NCI-H1694 (cell line): ENCODE measurements at regions not wholly inside any gene's neighbourhood (a gene's known extent, or its start where the extent isn't known, plus 50 kb on each side); places are given as distances from the start of the nearest gene placed in this dataset.
"Not testable (repeated sequence)": the region's sequence is repeated elsewhere in the genome, so short reads cannot be mapped to it uniquely, and the experiment has no call there.

Experiments
- DNase-seq: peaks from one replicate; lab custom pipeline; 2025; lab: John Stamatoyannopoulos, UW

DNA sequence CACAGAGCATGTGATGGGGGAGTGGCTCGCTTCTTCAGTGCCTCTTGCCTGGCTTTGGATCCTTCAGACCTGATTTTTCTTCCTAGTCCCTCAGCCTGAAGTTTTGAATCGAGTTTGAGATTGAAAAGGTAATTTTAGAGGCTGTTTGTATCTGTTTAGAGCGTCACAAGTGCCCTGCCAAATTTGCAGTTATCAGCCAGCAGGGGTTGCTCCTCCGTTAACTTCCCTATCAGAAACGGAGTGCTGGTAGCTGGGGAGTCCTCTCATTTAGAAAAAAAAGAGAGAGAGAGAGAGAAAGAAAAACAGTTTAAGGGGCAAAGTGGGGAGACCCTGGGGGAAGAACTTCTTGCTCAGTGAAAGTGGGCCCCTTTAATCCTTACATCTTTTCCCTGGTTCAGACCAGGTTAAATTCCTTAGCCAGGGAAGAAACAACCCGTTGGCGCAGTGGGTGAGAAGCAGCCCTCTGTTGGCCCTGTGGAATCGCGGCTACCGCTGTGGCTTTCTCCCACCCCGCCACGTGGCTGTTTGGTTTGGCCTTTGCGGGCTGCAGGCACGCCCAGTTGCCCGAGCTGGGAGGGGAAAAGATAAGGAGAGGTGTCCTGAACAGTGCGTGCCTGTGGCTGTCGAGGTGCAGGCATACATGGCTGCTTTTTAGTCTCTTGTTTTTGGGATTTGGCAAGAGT, 576.7 kb upstream of the ACO1 start:
- no peak for DNase-seq

DNA sequence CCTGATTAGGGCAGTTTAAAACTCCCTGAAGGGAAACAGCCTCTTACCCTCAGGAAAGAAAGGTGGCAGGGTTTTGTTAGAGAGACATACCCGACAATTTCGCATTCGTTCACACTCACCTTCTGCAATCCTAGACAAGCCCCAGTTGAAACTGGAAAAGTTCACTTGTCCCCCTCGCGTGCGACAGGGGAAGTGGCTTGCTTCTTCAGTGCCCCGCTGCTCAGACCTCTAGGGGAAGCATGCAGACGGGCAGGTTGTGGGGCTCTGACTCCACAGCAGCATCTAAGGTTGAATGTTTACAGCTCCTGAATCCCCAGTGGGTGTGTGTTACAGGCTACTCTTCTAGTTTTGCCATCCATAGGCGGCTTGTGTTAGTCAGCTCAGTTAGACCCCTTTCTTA, 575.7 kb upstream of the ACO1 start:
- no peak for DNase-seq

DNA sequence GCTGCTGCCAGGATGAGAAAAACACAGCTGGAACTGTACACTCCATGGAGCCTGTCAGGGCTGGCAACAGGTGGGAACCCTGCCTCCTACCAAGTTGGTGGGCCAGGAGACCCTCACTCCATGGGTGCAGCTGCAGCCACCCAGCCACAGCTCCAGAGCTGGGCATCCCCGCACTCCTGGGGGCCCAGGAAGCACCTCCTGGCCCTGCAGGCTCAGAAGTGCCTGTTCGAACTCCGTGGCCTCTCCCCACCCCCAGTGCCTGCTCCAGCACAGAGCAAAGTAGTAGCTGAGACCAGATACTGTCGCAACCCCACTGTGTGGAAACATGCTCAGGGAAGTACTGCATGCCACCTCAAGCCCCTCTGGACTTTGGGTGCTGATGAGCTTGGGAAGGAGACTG, 564.0 kb upstream of the ACO1 start:
- DNase-seq = no peak

DNA sequence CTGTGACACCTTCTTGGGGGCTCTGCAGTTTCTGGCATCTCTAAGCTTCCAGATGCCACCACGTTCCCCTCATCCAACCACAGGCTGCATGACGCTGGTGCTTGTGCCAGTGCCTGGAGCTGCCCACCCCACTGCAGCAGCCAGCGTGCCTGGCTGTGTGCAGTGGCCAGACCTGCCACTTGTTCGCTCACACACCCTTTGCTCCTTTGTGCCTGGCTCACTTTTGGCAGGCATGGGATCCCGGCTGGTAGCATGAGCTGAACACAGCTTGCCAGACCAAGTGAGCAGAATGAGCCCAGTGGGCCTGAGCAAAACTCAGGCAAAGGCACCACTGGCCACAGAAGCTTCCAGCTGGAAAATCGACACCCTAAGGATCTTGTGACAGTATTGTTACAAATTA, 562.9 kb upstream of the ACO1 start:
- no peak for DNase-seq

DNA sequence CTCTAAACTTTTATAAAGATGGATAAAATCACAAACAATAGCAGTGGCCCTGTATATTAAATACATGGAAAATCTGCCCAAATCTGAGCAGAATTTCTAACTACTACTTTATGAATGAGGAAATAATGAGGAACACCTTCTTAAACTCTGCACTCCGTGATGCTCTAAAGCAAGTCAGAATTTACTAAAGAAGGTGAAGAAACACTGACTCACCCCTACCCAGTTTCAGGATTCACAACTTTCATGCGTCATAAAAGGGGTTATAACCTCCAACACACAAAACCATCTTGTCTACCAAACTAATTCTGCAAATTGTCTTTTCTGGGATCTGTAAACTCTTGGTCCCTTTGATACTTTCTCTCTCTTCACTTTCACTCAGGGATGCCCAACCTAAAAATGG, 561.1 kb upstream of the ACO1 start:
- DNase-seq = no peak

DNA sequence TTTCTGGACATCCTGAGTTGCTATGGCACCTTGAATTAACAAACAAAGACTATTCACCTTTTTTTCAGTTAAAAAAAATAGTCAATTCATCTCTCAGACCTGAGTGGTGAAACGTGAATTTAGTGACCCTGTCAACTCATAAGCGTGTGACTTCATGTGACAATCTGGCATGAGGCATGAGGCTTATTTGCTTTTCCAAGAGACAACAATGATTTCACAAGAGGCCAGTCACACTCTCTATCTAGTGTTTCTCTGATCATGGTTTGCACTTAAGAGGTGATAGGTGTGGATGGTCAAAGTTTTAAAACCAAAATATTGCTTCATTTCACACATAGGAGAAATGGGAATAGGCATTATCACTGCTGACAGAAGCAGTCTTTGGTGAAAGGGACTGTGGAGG, 559.6 kb upstream of the ACO1 start:
- DNase-seq = no peak

DNA sequence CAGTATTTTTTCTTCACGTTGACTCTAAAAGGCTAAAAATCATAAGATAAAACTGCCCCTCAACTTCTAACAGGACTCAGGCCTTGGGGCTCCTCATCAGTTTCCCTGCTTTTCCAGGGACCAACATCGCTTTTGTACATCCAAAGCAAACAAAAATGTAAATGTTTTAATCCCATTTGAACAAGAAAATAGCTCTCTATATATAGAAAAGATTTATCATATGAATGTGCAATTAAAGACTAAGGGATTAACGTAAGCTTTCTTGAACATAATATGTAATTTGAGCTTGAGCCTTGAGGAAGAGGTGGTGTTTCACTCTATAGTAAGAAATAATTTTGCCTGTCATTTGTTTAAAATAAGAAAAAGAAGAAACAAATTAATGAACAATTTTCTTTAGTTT, 547.2 kb upstream of the ACO1 start:
- DNase-seq = no peak

DNA sequence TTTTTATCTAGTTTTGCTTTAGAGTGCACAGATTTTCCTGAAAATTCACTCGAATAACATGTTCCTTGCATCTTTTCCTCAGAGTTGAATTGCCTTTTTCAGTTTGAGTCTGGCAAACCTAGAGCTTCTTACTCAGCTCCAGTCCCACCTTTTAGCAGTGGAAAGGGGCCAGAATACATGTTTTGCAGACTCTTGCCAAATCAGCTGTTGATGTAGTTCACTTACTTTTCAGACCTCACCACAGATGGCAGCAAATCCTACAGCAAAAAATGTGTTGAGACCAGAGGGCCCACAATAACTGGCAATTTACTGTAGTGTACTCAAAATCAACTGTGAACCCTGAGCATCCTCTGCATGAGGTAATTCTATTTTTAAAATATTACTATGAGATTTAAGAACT, 545.2 kb upstream of the ACO1 start:
- DNase-seq = peak; percentile 71

DNA sequence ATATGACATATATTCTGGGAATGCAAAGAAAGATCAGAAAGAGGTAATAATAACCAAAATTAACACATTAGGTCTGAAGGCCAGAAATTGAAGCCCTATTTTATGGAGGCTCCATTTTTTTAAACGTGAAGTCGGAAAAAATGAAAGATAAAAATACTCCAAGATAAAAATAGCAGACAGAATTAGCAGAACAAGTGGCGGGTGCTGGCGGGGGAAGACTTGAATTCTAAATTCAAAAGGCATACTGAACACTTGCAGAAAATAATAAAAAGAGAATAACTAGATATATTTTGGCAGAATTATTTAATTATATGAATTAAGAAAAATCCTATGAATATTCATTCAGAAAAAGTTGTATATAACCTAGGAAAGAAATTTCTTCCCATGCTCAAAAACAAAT, 543.7 kb upstream of the ACO1 start:
- no peak for DNase-seq

DNA sequence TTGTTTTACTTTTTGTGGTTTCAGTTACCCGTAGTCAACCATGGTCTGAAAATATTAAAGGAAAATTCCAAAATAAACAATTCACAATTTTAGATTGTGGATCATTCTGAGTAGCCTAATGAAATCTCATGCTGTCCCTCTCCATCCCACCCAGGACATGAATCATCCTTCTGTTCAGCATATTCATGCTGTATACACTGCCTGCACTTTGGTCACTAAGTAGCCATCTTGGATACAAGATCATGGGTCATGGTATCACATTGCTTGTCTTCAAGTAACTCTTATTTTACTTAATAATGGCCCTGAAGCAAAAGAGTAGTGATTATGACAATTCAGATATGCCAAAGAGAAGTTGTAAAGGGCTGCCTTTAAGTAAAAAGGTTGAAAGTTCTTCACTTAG, 536.5 kb upstream of the ACO1 start:
- no peak for DNase-seq

DNA sequence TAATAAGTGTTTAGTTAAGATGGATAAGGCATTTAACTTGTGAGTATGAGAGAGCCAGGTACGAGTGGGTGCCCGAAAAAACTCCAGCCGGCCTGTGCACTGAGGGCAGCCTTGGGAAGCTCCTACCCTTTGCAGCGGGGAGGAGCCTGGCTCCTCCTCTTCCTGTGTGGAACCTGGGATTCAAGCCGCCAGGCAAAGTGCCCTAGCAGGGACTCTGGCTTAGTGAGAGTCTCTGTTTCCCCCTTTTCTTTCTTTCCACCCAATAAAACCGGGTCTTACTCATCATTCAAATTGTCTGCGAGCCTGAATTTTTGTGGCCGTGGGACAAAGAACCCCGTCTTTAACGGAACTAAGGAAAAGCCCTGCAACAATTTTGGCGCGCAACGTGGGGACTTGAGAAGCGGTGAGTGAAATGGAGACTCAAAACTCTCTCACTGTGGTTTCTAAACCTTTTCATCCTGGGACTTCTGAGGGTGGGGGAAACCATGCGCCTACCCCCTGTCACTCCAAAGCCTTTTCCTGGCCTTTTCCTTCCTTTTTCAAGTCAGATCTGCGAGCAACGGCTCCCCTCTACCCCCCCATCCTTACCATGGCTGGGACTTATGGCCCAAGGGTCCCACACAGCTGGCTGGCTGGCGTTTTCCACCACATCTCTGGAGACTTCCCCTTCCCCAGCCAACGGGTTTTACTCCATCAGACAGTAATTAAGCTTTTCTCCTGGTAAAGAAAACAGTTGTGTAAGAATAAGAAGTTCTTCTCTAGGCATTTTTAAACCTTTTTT, 535.7 kb upstream of the ACO1 start:
- no peak for DNase-seq

DNA sequence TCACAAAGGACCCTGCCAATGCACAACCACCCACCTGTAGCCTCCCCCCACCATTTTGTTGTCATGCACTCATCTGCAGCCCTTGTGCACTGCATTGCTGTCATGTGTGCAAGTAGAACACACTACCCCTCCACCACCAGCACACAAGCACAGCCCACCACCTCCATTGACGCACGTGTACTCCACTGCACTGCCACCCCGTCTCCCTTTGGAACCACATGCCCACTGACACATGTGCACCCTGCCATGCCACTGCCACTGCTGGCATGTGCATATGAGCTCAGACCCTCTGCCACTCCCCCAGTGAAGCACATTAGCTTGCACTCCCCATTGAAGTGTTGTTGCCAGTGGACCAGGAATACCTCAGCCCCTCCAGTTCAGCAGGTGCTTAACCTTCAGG, 530.3 kb upstream of the ACO1 start:
- no peak for DNase-seq

DNA sequence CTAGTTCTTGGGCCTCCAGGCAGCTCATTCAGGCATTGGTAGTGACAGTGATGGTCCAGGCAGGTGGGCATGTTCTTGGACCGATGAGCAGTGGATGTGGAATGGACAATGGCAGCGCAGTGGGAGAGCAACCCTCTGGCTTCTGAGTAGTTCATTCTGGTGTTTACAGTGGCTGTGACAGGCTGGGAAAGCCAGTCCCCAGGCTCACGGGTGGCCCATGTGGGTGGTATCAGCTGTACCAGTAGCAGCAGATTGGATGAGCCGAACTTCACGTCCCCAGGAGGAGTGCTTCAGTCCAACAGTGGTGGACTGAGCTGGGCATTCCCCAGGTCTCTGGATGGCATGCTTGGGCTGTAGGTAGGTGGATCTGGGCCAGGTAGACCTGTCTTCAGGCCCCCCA, 515.6 kb upstream of the ACO1 start:
- no peak for DNase-seq

DNA sequence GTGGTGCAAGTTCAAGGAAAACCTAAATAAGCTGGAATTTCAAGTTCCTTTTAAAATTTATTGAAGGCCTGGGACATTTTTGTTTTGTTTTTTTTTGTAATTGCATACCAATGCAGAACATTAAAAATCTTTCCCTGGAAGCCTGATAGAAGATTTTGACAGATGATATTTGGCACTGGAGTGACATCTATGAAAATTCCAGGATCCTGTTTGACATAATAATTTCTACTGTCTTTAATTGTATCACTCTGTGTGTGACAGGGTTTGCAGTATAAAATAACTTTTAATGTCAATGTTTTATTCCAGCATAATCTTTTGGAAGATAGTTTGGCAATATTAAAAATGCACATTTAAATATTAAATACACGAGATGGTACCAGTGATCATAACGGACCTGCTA, 514.2 kb upstream of the ACO1 start:
- no peak for DNase-seq

DNA sequence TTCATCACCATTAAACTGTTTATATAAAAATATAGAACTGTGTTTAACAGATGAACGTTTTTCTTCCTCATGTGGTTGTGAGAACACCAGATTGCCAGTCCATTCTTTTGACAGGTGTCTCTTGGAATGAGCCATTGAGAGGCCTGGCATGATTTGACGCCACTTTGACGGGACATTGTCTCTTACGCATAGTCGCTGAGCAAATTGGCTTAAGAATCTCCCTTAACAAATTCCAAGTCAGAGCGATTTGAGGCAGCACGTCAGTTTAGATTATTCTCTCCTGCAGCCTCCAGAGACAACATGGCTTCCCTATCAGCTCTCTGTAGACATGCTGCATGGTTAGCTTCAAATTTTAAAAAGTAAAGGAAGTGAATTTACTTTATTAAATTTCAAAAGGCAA, 510.7 kb upstream of the ACO1 start:
- no peak for DNase-seq

DNA sequence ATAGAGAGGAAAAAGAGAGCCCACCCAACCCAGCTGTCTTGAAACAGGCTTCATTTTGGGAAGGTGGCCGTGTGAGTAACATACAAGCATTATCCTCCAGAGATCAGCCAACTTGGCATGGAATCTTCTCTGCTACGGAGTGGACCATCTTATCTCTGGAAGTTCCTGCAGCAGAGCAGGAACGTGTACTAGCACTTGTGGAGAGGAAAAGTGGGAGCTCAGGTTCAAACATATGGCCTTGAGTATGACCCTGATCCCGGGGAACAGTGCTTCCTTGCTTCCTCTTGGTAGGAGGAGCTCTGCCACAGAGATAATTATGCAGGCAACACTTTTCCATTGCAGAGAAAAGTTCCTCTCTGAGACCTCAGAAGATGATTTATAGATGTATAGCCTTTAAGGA, 490.4 kb upstream of the ACO1 start:
- no peak for DNase-seq

DNA sequence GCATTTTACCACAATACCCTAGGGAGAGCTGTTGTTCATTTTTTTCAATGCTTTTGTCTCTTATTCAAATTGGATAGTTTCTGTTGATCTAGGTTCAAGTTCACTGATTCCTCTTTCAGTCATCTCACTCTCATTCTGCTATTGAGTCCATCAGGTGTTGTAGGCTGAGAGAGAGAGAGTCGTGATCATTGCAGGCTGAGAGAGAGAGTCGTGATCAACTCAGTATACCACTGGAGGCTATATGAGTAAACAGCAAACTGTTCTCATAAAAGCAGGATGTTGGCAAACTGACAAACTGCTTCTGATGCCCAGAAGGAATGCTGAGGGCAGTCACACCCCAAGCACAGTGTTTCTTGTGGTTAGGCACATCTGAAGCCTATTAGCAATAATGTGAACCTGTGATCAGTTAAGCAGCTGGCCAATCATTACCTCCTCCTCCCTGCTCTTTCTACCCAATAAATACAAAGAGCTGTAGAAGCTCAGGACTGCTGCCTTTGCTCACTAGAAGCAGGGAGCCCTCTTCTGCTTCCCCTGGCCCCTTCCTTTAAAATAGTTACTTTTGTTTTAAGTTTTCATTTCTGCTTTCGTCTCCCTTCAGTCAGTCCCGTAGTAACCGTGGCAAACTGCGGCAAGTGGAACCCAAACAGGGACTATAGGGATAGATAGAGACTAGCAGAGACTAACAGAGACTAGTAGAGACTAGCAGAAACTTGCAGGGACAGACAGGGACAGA, 476.1 kb upstream of the ACO1 start:
- DNase-seq = no peak

DNA sequence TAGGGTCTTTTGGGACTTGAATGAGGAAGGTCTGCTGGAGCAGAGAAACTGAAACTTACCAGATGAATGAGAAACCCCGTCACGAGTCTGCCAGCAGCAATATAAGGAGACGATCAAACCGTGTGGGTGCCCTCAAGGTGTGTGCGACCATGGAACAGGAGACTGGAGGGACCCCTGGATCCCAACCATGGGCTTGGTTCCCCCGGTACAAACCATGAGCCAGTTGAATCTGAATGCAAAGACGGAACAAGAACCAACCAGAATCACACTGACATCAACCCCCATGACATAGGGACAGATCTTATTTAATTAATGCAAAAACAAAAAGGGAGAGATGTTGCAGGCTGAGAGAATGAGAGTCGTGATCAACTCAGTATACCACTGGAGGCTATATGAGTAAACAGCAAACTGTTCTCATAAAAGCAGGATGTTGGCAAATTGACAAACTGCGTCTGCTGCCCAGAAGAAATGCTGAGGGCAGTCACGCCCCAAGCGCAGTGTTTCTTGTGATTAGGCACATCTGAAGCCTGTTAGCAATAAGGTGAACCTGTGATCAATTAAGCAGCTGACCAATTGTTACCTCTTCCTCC, 475.5 kb upstream of the ACO1 start:
- no peak for DNase-seq

DNA sequence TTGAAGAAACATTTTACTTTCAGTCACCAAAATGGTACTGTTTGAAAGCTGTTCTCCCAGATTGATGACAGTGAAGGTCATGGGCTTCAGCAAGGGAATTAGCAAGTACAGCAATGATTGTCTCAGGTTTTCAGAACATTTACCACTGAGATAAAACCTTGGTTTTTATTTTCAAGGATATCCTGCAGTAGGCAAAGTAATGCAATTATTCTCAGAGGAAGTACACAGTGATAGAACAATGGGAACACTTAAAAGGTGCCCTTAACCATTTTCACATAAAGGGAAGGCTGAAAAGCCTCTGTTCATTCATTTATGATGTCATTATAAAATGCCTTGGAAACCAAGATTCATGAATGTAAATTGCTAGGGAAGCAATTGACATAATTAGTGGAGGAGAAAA, 471.8 kb upstream of the ACO1 start:
- DNase-seq = no peak

DNA sequence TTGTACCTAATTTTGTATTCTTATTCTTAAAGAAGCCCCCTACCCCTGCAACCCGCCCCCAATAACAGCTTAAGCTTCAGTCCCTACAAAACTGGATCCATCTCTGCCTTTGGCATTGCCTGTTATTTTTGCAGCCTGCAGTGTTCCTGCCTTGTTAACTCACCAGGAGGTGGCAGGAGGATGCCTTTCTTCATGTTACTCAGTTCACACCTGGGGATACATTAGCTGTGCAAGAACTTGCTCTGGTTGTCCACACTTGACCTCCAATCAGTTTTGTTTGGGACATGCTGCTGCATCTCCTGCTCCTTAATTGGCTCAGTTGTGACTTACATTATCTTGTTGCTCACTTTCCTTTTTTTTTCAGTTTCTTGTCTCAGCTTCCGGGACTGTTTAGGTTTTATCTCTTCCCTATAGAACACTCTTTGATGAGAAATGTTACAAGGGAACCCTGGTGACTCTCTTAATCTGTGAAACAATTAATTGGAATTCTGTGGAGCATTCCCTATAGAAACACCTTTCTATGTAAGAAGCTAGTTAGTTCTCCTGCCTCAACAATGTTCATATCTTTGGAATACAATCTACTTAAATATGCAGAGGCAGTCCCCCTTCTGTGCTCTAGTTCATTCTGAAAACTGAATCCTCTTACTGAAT, 467.7 kb upstream of the ACO1 start:
- DNase-seq = no peak

DNA sequence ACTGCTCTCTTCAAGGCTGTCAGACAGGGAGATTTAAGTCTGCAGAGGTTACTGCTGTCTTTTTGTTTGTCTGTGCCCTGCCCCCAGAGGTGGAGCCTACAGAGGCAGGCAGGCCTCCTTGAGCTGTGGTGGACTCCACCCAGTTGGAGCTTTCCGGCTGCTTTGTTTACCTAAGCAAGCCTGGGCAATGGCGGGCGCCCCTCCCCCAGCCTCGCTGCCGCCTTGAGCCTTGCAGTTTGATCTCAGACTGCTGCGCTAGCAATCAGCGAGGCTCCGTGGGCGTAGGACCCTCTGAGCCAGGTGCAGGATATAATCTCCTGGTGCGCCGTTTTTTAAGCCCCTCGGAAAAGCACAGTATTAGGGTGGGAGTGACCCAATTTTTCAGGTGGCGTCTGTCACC, 446.7 kb upstream of the ACO1 start:
- not testable (repeated sequence) for DNase-seq

DNA sequence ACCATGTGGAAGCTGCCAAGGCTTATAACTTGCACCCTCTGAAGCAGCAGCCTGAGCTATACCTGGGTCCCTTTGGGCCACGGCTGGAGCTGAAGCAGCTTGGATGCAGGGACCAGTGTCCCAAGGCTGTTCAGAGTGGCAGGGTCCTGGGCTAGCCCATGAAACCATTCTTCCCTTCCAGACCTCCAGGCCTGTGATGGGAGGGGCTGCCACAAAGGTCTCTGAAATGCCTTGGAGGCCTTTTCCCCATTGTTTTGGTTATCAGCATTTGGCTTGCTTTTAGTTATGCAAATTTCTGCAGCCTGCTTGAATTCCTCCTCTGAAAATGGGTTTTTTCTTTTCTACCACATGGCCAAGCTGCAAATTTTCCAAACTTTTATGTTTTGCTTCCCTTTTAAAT, 433.7 kb upstream of the ACO1 start:
- DNase-seq = no peak
